GM12891 (cell line): ENCODE measurements at regions not wholly inside any gene's neighbourhood (a gene's known extent, or its start where the extent isn't known, plus 50 kb on each side); places are given as distances from the start of the nearest gene placed in this dataset.

Experiments
- PAX5 ChIP-seq: IDR thresholded peaks from 2 replicates; pipeline ENCODE4 v1.6.1; 2011; ENCODE audit warnings: low read length, moderate library complexity, mild to moderate bottlenecking; ENCODE audit not compliant: insufficient read depth, severe bottlenecking
- POLR2A ChIP-seq: IDR thresholded peaks from 2 replicates; pipeline ENCODE4 v1.6.1; 2011; ENCODE audit warnings: low read depth, low read length, control low read depth
- POLR2AphosphoS5 ChIP-seq: IDR thresholded peaks from 2 replicates; pipeline ENCODE4 v1.6.1; 2011; ENCODE audit warnings: low read depth, low read length, control low read depth
- TAF1 ChIP-seq: IDR thresholded peaks from 2 replicates; pipeline ENCODE4 v1.6.1; 2011; ENCODE audit warnings: low read depth, low read length, control low read depth

DNA sequence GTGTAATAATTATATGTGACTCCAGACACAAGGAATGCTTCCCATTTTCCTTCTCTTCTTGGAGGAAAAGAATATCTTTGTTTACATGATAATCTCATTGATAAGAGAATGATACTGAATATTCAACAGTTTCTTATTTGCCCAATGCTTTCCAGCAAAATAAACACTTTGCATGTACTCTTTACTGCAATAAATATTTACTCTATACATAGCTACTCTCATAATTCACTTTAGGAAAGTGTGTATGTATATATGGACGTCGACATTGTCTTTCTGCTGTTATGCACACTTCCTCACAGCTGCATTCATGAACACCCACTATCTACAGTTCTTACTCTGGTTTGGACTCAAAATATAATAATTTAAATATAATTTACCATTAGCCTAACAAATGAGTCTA is 617.4 kb upstream of the CDH10 start:
- TF ChIP-seq TAF1 (no peak), POLR2AphosphoS5 (no peak), POLR2A (no peak), PAX5 (no peak)
